GM12891 (cell line): ENCODE measurements at regions not wholly inside any gene's neighbourhood (a gene's known extent, or its start where the extent isn't known, plus 50 kb on each side); places are given as distances from the start of the nearest gene placed in this dataset.

Experiments
- DNase-seq: peaks from one replicate; pipeline ENCODE4 v3.0.0; 2011; ENCODE audit warnings: low spot score; ENCODE audit not compliant: insufficient read length
- FAIRE-seq: peaks from 2 replicates; lab custom pipeline; 2011; peaks lifted over from hg19 to GRCh38; lab: Jason Lieb, UNC
- PAX5 ChIP-seq: IDR thresholded peaks from 2 replicates; pipeline ENCODE4 v1.6.1; 2011; ENCODE audit warnings: low read length, moderate library complexity, mild to moderate bottlenecking; ENCODE audit not compliant: insufficient read depth, severe bottlenecking
- POLR2A ChIP-seq: IDR thresholded peaks from 2 replicates; pipeline ENCODE4 v1.6.1; 2011; ENCODE audit warnings: low read depth, low read length, control low read depth
- POLR2AphosphoS5 ChIP-seq: IDR thresholded peaks from 2 replicates; pipeline ENCODE4 v1.6.1; 2011; ENCODE audit warnings: low read depth, low read length, control low read depth
- POU2F2 ChIP-seq: IDR thresholded peaks from 2 replicates; pipeline ENCODE4 v1.6.1; 2011; ENCODE audit warnings: low read depth, mild to moderate bottlenecking, control low read depth, low read length, moderate library complexity
- SPI1 ChIP-seq: IDR thresholded peaks from 2 replicates; pipeline ENCODE4 v1.6.1; 2011; ENCODE audit warnings: low read depth, low read length, control low read depth
- TAF1 ChIP-seq: IDR thresholded peaks from 2 replicates; pipeline ENCODE4 v1.6.1; 2011; ENCODE audit warnings: low read depth, low read length, control low read depth

DNA sequence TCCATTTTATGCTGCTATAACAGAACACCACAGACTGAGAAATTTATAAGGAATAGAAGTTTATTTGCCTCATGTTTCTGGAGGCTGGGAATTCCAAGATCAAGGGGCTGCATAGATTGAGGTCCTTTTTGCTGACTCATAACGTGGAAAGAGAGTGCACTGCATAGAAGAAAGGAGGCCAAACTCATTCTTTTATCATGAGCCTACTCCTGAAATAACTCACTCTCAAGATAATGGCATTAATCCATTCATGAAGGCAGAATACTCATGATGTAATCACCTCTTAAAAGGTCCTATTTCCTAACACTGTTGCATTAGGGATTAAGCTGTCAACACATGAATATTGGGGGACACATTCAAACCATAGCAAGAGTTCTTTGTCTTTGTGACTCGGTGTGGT is 60.0 kb upstream of the FBXO33 start:
- TF ChIP-seq PAX5 (no peak), POU2F2 (no peak), POLR2AphosphoS5 (no peak), SPI1 (no peak), TAF1 (no peak), POLR2A (no peak)
- no peak for FAIRE-seq

GRCh38 chr14:39491134-39491571 is 58.9 kb upstream of the FBXO33 start:
- FAIRE-seq, result no peak
- no peak for DNase-seq
- no peak for TF ChIP-seq POU2F2
- no peak for TF ChIP-seq POLR2AphosphoS5
- TF ChIP-seq TAF1, result no peak
- no peak for TF ChIP-seq POLR2A
- TF ChIP-seq PAX5, result no peak
- TF ChIP-seq SPI1, result no peak

More for the DNA sequence above, 60.0 kb upstream of the FBXO33 start:
- no peak for DNase-seq

- DNase-seq (no peak), FAIRE-seq (no peak)
- no peak for TF ChIP-seq POLR2AphosphoS5
- TF ChIP-seq POU2F2, result no peak
- no peak for TF ChIP-seq TAF1
- TF ChIP-seq POLR2A, result no peak
- no peak for TF ChIP-seq SPI1
- TF ChIP-seq PAX5, result no peak
Observed at GRCh38 chr14:39488600-39488999, 56.4 kb upstream of the FBXO33 start.

GRCh38 chr14:39483682-39484081 is 51.4 kb upstream of the FBXO33 start:
- FAIRE-seq (no peak), DNase-seq (no peak)
- no peak for TF ChIP-seq PAX5
- no peak for TF ChIP-seq POU2F2
- no peak for TF ChIP-seq POLR2AphosphoS5
- no peak for TF ChIP-seq TAF1
- TF ChIP-seq POLR2A, result no peak
- no peak for TF ChIP-seq SPI1
